ENCODE measurements at regions not wholly inside any gene's neighbourhood (a gene's known extent, or its start where the extent isn't known, plus 50 kb on each side); places are given as distances from the start of the nearest gene placed in this dataset.
A peak's percentile ranks its signal among the peaks of the same experiment; 100 is the strongest.
"Not testable (repeated sequence)": the region's sequence is repeated elsewhere in the genome, so short reads cannot be mapped to it uniquely, and the experiment has no call there.

DNA sequence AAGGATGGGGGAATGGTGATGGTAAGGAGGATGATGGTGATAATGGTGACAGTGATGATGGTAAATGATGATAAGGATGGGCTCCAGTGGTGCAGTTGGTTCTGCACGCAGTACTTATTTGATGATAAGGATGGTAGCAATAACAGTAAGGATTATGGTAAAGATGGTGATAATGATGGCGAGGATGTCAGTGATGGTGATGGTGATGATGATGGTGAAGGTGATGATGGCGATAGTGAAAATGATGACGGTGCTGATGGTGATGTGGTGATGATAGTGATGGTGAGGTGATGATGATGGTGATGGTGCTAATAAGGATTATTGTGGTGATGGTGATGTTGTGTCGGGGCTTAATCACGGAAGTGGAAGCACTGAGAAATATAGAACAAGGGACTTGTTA lies 103.7 kb downstream of the C16orf95 start:
- TF ChIP-seq CTCF (IDR thresholded peaks at IDR 0.05), result no peak
- Mint-ChIP-seq H3K36me3 (ENCODE audit: low read depth) (no peaks in the 10 kb centered on the region), H3K27ac (no peak overlapping the region), H3K9me3 (peaks cover 10% of the 10 kb centered on the region), H3K27me3 (ENCODE audit: low read depth, poor library complexity) (no peaks in the 10 kb centered on the region), H3K4me1 (no peaks in the 10 kb centered on the region), H3K4me3 (no peak overlapping the region)
- DNase-seq, result no peak

- no peak for TF ChIP-seq CTCF (IDR thresholded peaks at IDR 0.05)
- Mint-ChIP-seq H3K27me3 (ENCODE audit: low read depth, poor library complexity) (peaks cover 4% of the 10 kb centered on the region), H3K9me3 (peaks cover 10% of the 10 kb centered on the region), H3K4me3 (no peak overlapping the region), H3K36me3 (ENCODE audit: low read depth) (no peaks in the 10 kb centered on the region), H3K4me1 (no peaks in the 10 kb centered on the region), H3K27ac (peak overlapping the region; percentile 53)
- DNase-seq, result no peak
These were observed 100.9 kb downstream of the C16orf95 start for GRCh38 chr16:87216148-87216840.

DNA sequence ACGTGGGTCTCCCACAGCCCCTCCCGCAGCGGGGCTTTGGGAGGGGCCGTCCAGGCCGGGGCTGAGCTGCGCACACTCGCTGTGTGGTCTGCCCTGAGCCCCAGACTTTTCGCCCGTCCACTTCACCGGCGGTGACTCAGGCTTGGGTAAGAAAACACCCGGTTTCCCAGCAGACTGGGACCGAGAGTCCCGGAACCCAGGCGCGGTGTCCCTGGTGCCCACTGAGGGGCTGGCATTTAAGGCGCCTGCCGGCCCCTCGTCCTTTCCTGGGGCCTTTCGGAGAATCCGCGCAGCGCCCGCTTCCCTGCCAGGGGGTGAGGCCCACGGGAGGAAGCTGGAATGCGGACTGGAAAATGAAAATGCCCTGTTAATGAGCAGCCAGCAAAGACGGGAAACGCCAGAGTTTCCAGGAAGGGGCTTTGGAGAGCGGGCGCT lies 100.3 kb downstream of the C16orf95 start:
- peaks cover 10% of the 10 kb centered on the region for H3K9me3 Mint-ChIP-seq
- no peaks in the 10 kb centered on the region for H3K4me1 Mint-ChIP-seq
- peaks cover 4% of the 10 kb centered on the region for H3K27me3 Mint-ChIP-seq (ENCODE audit: low read depth, poor library complexity)
- H3K36me3 Mint-ChIP-seq (ENCODE audit: low read depth), result no peaks in the 10 kb centered on the region
- no peak for TF ChIP-seq CTCF (IDR thresholded peaks at IDR 0.05)
- no peak overlapping the region for H3K27ac Mint-ChIP-seq
- no peak overlapping the region for H3K4me3 Mint-ChIP-seq
- no peak for DNase-seq

GRCh38 chr16:87217802-87218201 lies 99.4 kb downstream of the C16orf95 start:
- H3K27me3 Mint-ChIP-seq (ENCODE audit: low read depth, poor library complexity); H3K27ac Mint-ChIP-seq; DNase-seq; H3K4me1 Mint-ChIP-seq; H3K4me3 Mint-ChIP-seq; H3K36me3 Mint-ChIP-seq (ENCODE audit: low read depth): not testable (repeated sequence)
- peaks cover 10% of the 10 kb centered on the region for H3K9me3 Mint-ChIP-seq

DNA sequence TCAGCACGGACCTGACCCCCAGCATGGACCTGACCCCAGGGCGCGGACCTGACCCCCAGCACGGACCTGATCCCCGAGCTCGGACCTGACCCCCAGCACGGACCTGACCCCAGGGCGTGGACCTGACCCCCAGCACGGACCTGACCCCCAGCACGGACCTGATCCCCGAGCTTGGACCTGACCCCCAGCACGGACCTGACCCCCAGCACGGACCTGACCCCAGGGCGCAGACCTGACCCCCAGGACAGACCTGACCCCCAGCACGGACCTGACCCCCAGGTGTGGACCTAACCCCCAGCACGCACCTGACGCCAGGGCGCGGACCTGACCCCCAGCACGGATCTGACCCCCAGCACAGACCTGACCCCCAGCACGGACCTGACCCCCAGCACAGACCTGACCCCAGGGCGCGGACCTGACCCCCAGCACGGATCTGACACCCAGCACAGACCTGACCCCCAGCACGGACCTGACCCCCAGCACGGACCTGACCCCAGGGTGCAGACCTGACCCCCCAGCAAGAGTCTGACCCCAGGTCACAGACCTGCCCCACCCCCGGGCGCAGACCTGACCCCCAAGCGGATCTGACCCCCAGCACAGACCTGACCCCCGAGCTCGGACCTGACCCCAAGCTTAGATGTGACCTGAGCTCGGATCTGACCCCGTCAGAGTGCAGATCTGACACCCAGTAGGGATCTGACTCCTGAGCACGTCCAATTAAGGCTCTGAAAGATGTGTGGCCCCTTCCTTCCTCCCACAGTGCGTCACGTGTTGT lies 98.7 kb downstream of the C16orf95 start:
- Mint-ChIP-seq H3K9me3 (peaks cover 10% of the 10 kb centered on the region), H3K36me3 (ENCODE audit: low read depth) (no peaks in the 10 kb centered on the region), H3K4me1 (no peaks in the 10 kb centered on the region), H3K4me3 (no peak overlapping the region), H3K27me3 (ENCODE audit: low read depth, poor library complexity) (peaks cover 4% of the 10 kb centered on the region), H3K27ac (no peak overlapping the region)
- DNase-seq, result no peak
- TF ChIP-seq CTCF (IDR thresholded peaks at IDR 0.05), result no peak

DNA sequence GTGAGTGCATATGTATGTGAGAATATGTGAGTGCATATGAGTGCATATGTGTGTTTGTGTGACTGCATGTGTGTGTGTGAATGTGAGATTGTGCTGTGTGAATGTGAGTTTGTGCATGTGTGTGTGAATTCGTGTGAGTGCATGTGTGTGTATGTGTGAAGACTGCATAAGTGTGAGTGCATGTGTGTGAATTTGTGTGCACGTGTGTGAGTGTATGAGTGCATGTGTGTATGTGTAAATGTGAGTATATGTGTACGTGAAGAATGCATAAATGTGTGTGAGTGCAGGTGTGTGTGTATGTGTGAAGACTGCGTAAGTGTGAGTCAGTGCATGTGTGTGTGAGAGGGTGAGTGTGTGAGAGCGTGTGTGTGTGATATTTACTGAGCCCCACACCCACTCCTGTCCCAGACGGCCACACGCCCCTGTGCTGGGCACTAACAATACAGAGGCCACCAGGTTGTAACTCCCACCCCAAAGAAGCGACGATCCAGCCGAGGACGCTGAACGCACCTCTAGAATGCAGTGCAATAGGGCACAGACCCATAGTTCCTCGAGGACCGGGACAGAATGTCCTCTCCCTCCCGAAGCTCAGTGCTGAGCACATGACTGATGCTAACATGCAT lies 97.8 kb downstream of the C16orf95 start:
- H3K36me3 Mint-ChIP-seq (ENCODE audit: low read depth), result no peaks in the 10 kb centered on the region
- no peaks in the 10 kb centered on the region for H3K4me1 Mint-ChIP-seq
- peaks cover 10% of the 10 kb centered on the region for H3K9me3 Mint-ChIP-seq
- no peak overlapping the region for H3K4me3 Mint-ChIP-seq
- no peak for TF ChIP-seq CTCF (IDR thresholded peaks at IDR 0.05)
- no peak for DNase-seq
- peaks cover 6% of the 10 kb centered on the region for H3K27me3 Mint-ChIP-seq (ENCODE audit: low read depth, poor library complexity)
- H3K27ac Mint-ChIP-seq, result no peak overlapping the region

Data from nephron progenitor cell (in vitro differentiated cells).